DMS 273 (cell line): ENCODE measurements at regions not wholly inside any gene's neighbourhood (a gene's known extent, or its start where the extent isn't known, plus 50 kb on each side); places are given as distances from the start of the nearest gene placed in this dataset.

ENCODE experiments used
- DNase-seq: peaks from one replicate; lab custom pipeline; 2025; ENCODE audit not compliant: unreplicated experiment; lab: John Stamatoyannopoulos, UW

- no peak for DNase-seq
Observed at GRCh38 chr7:26594553-26594952, 269.8 kb downstream of the SKAP2 start.

DNA sequence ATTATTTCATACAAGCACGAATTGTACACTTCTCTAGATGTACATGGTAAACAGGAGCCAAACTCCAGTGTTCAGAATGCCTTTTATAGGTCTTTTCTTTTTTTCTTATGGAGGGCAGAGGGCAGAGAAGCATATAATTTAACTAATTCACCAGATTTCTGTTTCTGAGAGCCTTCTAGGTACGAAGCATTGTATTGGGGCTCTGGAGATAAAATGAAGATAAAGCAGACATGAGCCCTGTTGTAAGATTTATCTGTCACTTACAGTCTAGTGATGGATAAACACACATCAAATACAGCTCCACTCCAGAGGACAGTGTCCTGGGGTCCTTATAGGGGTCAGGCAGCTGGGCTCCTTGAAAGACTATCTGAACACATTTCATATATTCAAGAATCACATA is 265.5 kb downstream of the SKAP2 start:
- no peak for DNase-seq

- no peak for DNase-seq
Observed at GRCh38 chr7:26599982-26600381, 264.4 kb downstream of the SKAP2 start.

GRCh38 chr7:26600411-26600810 is 264.0 kb downstream of the SKAP2 start:
- no peak for DNase-seq

- peak; percentile 23 for DNase-seq
Observed at GRCh38 chr7:26603631-26604030, 260.8 kb downstream of the SKAP2 start.

- no peak for DNase-seq
Observed at GRCh38 chr7:26608402-26608801, 256.0 kb downstream of the SKAP2 start.

GRCh38 chr7:26609082-26609481 is 255.3 kb downstream of the SKAP2 start:
- DNase-seq, result no peak

DNA sequence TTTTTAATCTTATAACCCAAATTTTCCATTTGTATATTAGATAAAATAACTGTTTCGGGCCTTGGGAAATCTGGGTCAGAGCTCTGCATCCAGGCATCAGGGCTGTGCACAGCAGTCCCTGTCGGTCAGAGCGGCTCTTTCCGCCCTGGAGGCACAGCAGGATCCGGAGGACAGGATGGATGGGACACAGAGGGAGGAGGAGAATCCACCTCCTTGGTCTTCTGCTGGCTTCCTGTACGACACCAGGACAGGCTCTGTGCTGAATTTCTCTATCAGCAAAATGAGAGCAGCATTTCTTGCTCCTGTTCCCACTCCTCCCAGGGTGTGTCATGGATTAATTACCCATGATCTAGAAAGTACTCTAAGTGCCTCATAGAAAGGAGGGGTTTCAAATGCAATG is 254.9 kb downstream of the SKAP2 start:
- no peak for DNase-seq

DNA sequence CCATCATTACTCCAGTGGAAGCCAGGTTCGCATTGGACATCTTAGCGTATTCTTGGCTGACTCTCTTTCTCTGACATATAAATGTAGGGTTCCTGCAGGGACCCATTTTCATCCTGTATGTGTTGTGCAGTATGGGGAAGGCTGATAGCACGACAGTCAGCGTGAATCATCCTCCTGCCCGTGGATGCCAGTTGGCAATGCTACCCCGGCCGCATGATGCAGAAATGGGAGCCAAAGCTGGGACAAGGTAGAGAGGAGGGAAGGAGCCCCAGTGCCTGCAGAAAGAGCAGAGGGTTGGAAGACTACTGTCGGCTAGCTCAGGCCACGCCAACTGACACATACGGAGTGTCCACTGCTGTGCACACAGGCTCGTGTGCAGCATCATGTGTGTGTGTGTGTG is 251.6 kb downstream of the SKAP2 start:
- no peak for DNase-seq

DNA sequence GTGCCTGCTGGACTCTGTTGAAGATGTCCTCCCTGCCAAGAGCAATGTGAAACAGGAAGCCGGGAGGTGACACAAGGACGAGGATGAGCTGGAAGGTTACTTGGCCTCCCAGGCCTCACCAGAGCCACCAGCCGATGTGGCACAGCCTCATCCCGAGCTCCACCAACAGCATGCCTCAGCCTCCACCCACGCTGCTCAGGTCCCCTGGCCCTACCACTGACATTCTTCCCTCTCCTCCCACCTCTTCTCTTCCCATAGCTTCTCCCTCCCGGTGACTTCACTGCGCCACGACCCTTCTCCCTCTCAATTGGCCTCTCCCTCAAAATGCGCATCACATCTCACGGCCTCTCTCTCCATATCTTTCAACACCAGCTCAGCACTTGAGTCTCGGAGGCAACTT is 249.9 kb downstream of the SKAP2 start:
- no peak for DNase-seq

DNA sequence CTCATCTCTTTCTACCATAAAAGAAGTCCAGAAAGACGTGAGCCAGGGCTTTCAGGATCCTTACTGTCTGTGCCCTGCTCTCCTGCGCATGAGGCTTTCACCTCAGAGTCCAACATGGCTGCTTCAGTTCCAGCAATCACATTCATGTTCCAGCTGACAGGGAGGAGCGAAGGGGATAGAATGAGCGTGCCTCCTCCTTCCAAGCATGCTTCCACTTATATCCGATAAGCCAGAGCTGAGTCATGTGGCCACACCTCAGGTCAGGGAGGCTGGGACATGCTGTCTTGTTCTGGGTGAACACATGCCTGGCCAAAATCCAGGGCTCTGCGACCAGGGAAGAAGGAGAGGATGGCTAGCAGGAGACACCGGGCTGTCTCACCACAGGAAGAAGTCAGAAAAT is 248.2 kb downstream of the SKAP2 start:
- no peak for DNase-seq

DNA sequence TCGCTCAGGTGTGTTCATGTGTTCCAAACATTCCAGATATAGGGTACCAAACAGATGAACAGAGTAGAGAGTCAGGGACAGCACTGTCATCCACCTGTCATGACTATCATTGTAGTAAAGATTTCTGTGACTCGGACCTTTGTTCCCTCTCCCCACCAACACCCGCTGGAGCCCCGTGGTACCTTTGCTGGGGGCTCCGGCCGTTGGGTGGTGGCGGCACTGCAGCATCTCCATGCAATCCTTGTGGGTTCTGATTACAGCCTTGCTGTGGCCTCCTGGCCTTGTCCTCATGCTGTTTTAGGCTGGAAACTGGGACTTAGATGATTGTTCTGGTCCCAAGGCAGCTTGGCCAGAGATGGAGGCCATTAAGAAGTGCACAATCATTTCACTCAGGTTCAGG is 247.3 kb downstream of the SKAP2 start:
- DNase-seq, result no peak
